ENCODE measurements at regions not wholly inside any gene's neighbourhood (a gene's known extent, or its start where the extent isn't known, plus 50 kb on each side); places are given as distances from the start of the nearest gene placed in this dataset.

DNA sequence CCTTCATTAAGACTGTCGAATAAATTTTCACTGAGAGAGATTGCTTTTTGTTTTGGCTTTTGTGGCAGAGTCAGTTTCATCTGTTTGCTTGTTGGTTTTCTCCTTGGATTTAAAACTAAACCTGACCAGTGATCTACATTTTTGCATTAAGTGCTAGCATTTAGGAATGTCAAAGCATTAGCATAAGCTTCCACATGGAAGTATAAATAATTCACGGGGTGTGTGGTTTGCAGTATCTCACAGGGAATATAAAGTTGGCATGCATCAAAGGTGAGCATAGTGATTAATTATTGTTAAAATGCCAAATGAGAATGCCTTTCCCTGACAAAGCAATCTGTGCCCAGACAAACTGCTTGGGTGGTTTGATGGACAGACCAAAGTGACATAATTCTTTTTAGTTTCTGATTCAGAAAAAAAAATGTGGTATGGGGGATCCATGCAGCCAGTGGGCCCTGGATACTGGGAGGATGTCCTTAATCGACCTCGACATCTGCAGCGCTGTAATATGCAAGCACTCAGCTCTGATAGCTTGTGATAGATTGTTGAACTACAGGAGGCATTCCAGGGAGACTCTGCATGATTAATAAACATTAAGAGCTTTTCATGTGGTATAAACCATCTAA, 339.3 kb upstream of the POM121L12 start:
- Mint-ChIP-seq H3K27me3 (ENCODE audit: insufficient read depth, unreplicated experiment) (peaks cover 7% of the 10 kb centered on the region), H3K27ac (ENCODE audit: unreplicated experiment) (no peak overlapping the region), H3K9me3 (ENCODE audit: unreplicated experiment) (no peaks in the 10 kb centered on the region), H3K4me1 (ENCODE audit: low read depth, unreplicated experiment) (no peaks in the 10 kb centered on the region), H3K4me3 (ENCODE audit: unreplicated experiment) (no peak overlapping the region), H3K36me3 (ENCODE audit: insufficient read depth, unreplicated experiment) (no peaks in the 10 kb centered on the region)
- POLR2A ChIA-PET = no interaction called here
- Histone ChIP-seq H3K9me3 (no peaks in the 10 kb centered on the region), H3K4me1 (no peaks in the 10 kb centered on the region), H3K36me3 (ENCODE audit: control insufficient read depth, insufficient read depth, low read length) (no peaks in the 10 kb centered on the region), H3K4me3 (ENCODE audit: low read depth, low read length) (no peak overlapping the region), H3K27me3 (replicated peaks; ENCODE audit: control insufficient read depth, insufficient read depth, low read length) (no peaks in the 10 kb centered on the region)
- CTCF ChIA-PET = no interaction called here
- no peak for DNase-seq
- intact Hi-C loops (cut with micrococcal nuclease; ENCODE audit: unreplicated experiment) = no loop called here
- no TSS peak for BruUV-seq (replicated peaks)
- TF ChIP-seq, protein P1, sequence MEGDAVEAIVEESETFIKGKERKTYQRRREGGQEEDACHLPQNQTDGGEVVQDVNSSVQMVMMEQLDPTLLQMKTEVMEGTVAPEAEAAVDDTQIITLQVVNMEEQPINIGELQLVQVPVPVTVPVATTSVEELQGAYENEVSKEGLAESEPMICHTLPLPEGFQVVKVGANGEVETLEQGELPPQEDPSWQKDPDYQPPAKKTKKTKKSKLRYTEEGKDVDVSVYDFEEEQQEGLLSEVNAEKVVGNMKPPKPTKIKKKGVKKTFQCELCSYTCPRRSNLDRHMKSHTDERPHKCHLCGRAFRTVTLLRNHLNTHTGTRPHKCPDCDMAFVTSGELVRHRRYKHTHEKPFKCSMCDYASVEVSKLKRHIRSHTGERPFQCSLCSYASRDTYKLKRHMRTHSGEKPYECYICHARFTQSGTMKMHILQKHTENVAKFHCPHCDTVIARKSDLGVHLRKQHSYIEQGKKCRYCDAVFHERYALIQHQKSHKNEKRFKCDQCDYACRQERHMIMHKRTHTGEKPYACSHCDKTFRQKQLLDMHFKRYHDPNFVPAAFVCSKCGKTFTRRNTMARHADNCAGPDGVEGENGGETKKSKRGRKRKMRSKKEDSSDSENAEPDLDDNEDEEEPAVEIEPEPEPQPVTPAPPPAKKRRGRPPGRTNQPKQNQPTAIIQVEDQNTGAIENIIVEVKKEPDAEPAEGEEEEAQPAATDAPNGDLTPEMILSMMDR (IDR thresholded peaks at IDR 0.05; ENCODE audit: insufficient read depth in 1 of 2, low read depth in 1 of 2, low read length in 1 of 2, severe bottlenecking in 1 of 2, unreplicated experiment in 1 of 2) = no peak

DNA sequence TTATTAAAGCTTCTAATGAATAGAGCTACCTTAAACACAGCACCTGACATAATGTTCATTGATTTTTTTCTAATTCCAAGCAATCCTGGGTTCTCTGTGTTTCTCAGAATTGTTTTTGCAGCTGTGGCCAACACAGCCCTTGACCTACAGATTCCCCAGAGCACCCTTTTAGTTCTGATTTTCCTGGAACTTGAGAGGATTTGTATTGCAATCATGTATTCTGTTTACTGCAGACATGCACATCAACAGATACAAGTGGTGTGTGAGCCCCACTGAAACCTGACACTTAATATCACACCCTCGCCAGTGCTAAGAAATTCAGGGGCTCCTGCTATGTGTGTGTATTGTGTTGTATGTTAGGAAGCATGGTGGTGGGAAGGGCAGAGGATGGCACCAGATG, 344.2 kb upstream of the POM121L12 start:
- peaks cover 7% of the 10 kb centered on the region for H3K27me3 Mint-ChIP-seq (ENCODE audit: insufficient read depth, unreplicated experiment)
- POLR2A ChIA-PET = no interaction called here
- CTCF ChIA-PET = no interaction called here

DNA sequence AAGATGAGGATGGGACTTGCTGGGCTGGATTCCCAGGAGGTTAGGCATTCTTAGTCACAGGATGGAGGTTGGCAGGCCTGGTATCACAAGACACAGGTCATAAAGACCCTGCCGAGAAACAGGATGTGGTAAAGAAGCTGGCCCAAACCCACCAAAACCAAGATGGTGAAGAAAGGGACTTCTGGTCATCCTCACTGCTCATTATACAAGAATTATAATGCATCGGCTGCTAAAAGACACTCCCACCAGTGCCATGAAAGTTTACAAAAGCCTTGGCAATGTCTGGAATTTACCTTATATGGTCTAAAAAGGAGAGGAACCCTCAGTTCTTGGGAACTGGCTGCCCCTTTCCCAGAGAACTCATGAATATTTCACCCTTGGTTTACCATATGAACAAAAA, 345.5 kb upstream of the POM121L12 start:
- intact Hi-C loops (cut with micrococcal nuclease; ENCODE audit: unreplicated experiment) = no loop called here
- no peak overlapping the region for H3K27ac Mint-ChIP-seq (ENCODE audit: unreplicated experiment)
- BruUV-seq (replicated peaks) = no TSS peak
- Histone ChIP-seq H3K4me1 (no peaks in the 10 kb centered on the region), H3K9me3 (no peaks in the 10 kb centered on the region), H3K27me3 (replicated peaks; ENCODE audit: control insufficient read depth, insufficient read depth, low read length) (no peaks in the 10 kb centered on the region), H3K4me3 (ENCODE audit: low read depth, low read length) (no peak overlapping the region), H3K36me3 (ENCODE audit: control insufficient read depth, insufficient read depth, low read length) (no peaks in the 10 kb centered on the region)
- TF ChIP-seq, protein P1 (IDR thresholded peaks at IDR 0.05; ENCODE audit: insufficient read depth in 1 of 2, low read depth in 1 of 2, low read length in 1 of 2, severe bottlenecking in 1 of 2, unreplicated experiment in 1 of 2) = no peak
- H3K9me3 Mint-ChIP-seq (ENCODE audit: unreplicated experiment) = no peaks in the 10 kb centered on the region
- H3K4me3 Mint-ChIP-seq (ENCODE audit: unreplicated experiment) = no peak overlapping the region
- H3K27me3 Mint-ChIP-seq (ENCODE audit: insufficient read depth, unreplicated experiment) = peaks cover 4% of the 10 kb centered on the region
- no peaks in the 10 kb centered on the region for H3K4me1 Mint-ChIP-seq (ENCODE audit: low read depth, unreplicated experiment)
- no peak for DNase-seq
- POLR2A ChIA-PET = no interaction called here
- CTCF ChIA-PET = no interaction called here
- no peaks in the 10 kb centered on the region for H3K36me3 Mint-ChIP-seq (ENCODE audit: insufficient read depth, unreplicated experiment)

More for the DNA sequence above, 344.2 kb upstream of the POM121L12 start:
- H3K4me3 ChIP-seq (ENCODE audit: low read depth, low read length) = no peak overlapping the region
- no peaks in the 10 kb centered on the region for H3K27me3 ChIP-seq (replicated peaks; ENCODE audit: control insufficient read depth, insufficient read depth, low read length)
- H3K9me3 ChIP-seq = no peaks in the 10 kb centered on the region
- no TSS peak for BruUV-seq (replicated peaks)
- no peaks in the 10 kb centered on the region for H3K9me3 Mint-ChIP-seq (ENCODE audit: unreplicated experiment)
- no peak overlapping the region for H3K4me3 Mint-ChIP-seq (ENCODE audit: unreplicated experiment)
- no peaks in the 10 kb centered on the region for H3K36me3 ChIP-seq (ENCODE audit: control insufficient read depth, insufficient read depth, low read length)
- no peak overlapping the region for H3K27ac Mint-ChIP-seq (ENCODE audit: unreplicated experiment)
- intact Hi-C loops (cut with micrococcal nuclease; ENCODE audit: unreplicated experiment) = no loop called here
- no peaks in the 10 kb centered on the region for H3K4me1 Mint-ChIP-seq (ENCODE audit: low read depth, unreplicated experiment)
- no peaks in the 10 kb centered on the region for H3K4me1 ChIP-seq
- no peaks in the 10 kb centered on the region for H3K36me3 Mint-ChIP-seq (ENCODE audit: insufficient read depth, unreplicated experiment)
- TF ChIP-seq, protein P1 (IDR thresholded peaks at IDR 0.05; ENCODE audit: insufficient read depth in 1 of 2, low read depth in 1 of 2, low read length in 1 of 2, severe bottlenecking in 1 of 2, unreplicated experiment in 1 of 2) = no peak
- no peak for DNase-seq

All from Caco-2 (cell line).